GM15510 (cell line): ENCODE measurements at regions not wholly inside any gene's neighbourhood (a gene's known extent, or its start where the extent isn't known, plus 50 kb on each side); places are given as distances from the start of the nearest gene placed in this dataset.

Source experiments
- POLR2A ChIP-seq: IDR thresholded peaks from 3 replicates; pipeline ENCODE4 v1.6.1; 2011; ENCODE audit warnings: borderline replicate concordance; ENCODE audit not compliant: insufficient read length; ENCODE audit errors: extremely low read depth

GRCh38 chr6:113050010-113050858, 703.1 kb downstream of the RFPL4B start:
- TF ChIP-seq POLR2A, result no peak

- no peak for TF ChIP-seq POLR2A
These were observed 703.8 kb downstream of the RFPL4B start for GRCh38 chr6:113050979-113051378.

- no peak for TF ChIP-seq POLR2A
These were observed 705.4 kb downstream of the RFPL4B start for GRCh38 chr6:113052506-113052905.

GRCh38 chr6:113055061-113055460, 707.9 kb downstream of the RFPL4B start:
- TF ChIP-seq POLR2A, result no peak

- TF ChIP-seq POLR2A, result no peak
These were observed 708.9 kb downstream of the RFPL4B start for GRCh38 chr6:113055998-113056397.

- TF ChIP-seq POLR2A, result no peak
These were observed 710.5 kb downstream of the RFPL4B start for GRCh38 chr6:113057567-113058053.

GRCh38 chr6:113060664-113061063, 713.5 kb downstream of the RFPL4B start:
- no peak for TF ChIP-seq POLR2A

GRCh38 chr6:113065611-113066010, 718.5 kb downstream of the RFPL4B start:
- TF ChIP-seq POLR2A, result no peak

GRCh38 chr6:113067612-113068275, 720.6 kb downstream of the RFPL4B start:
- no peak for TF ChIP-seq POLR2A

GRCh38 chr6:113068570-113068969, 721.4 kb downstream of the RFPL4B start:
- TF ChIP-seq POLR2A, result no peak

- no peak for TF ChIP-seq POLR2A
These were observed 726.6 kb downstream of the RFPL4B start for GRCh38 chr6:113073611-113074191.

GRCh38 chr6:113076116-113076515, 729.0 kb downstream of the RFPL4B start:
- TF ChIP-seq POLR2A, result no peak

GRCh38 chr6:113076816-113077215, 729.7 kb downstream of the RFPL4B start:
- TF ChIP-seq POLR2A, result no peak

GRCh38 chr6:113077794-113078193, 730.7 kb downstream of the RFPL4B start:
- no peak for TF ChIP-seq POLR2A

GRCh38 chr6:113078791-113079190, 731.7 kb downstream of the RFPL4B start:
- no peak for TF ChIP-seq POLR2A
